ENCODE measurements at regions not wholly inside any gene's neighbourhood (a gene's known extent, or its start where the extent isn't known, plus 50 kb on each side); places are given as distances from the start of the nearest gene placed in this dataset.

DNA sequence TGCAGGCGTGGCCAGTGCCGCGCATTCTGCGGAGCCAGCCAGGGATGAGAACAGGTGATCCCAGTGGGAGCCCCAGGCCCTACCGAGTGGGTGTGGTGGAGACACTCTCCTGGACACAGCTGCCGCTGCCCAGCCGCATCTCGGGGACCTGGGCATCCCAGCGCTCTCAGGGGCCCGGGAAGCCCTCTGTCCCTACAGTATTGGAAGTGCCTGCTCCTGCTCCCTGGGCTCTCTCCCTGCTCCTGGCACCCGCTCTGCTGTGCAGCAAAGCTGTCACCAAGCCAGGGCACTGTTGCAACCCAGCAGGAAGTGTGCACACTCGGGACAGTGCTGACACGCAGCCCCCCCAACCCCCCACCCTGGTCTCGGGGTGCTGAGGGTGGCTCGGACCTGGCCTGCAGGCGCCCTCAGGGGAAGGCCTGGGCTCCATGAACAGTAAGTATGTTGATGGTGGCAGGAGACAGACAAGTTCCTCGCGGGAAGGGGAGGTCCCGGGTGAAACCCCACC lies 1177.4 kb upstream of the GBE1 start:
- ChIA-PET CTCF (ENCODE audit: low intra/inter-chr PET ratio) (no interaction called here), POLR2A (no interaction called here)
- no peak for TF ChIP-seq PTRF (tag; IDR thresholded peaks at IDR 0.05)
- no peak for TF ChIP-seq FUS (optimal IDR thresholded peaks at IDR 0.05; ENCODE audit: low read depth, low read length)
- no peak for TF ChIP-seq LARP7 (IDR thresholded peaks at IDR 0.05)
- no peak for TF ChIP-seq ZBTB1 (CRISPR knock-in tag; IDR thresholded peaks at IDR 0.05; ENCODE audit: borderline replicate concordance, low read depth)
- no peak for TF ChIP-seq RAD21 (CRISPR knock-in tag; conservative IDR thresholded peaks at IDR 0.05 in 1 of 2, IDR thresholded peaks at IDR 0.05 in 1 of 2)
- no peak for TF ChIP-seq KDM4B (IDR thresholded peaks at IDR 0.05; ENCODE audit: borderline replicate concordance in 2 of 2, low read depth in 1 of 2)
- H3K9me3 ChIP-seq (replicated peaks; ENCODE audit: control insufficient read depth, insufficient read depth, low read depth, low read length): no peaks in the 10 kb centered on the region
- H3K27ac ChIP-seq (ENCODE audit: extremely low read depth, low read depth, low read length): no peak overlapping the region
- H4K20me1 ChIP-seq (replicated peaks; ENCODE audit: control insufficient read depth, insufficient read depth, low read length): no peaks in the 10 kb centered on the region
- H3K4me3 ChIP-seq: no peak overlapping the region
- intact Hi-C loops (cut with micrococcal nuclease): no loop called here
- DNase-seq (ENCODE audit: extremely low read depth in 1 of 4, low spot score in 3 of 4) (no peak), ATAC-seq (no peak), FAIRE-seq (no peak)
- no peaks in the 10 kb centered on the region for H3K4me1 ChIP-seq (replicated peaks in 1 of 2; ENCODE audit: control insufficient read depth in 2 of 2, insufficient read depth in 2 of 2, low read length in 2 of 2)
- H3K27me3 ChIP-seq (ENCODE audit: control insufficient read depth in 2 of 2, insufficient read depth in 2 of 2, low read length in 2 of 2): no peaks in the 10 kb centered on the region
- no peaks in the 10 kb centered on the region for H3K79me2 ChIP-seq (ENCODE audit: control insufficient read depth, insufficient read depth, low read length)
- no TSS peak for BruUV-seq (replicated peaks)
- no peaks in the 10 kb centered on the region for H3K9me1 ChIP-seq (ENCODE audit: control insufficient read depth, insufficient read depth, low read length)
- H3K4me2 ChIP-seq (ENCODE audit: insufficient read depth, low read length): no peak overlapping the region
- no peak overlapping the region for H2AFZ ChIP-seq (ENCODE audit: low read depth, low read length)
- H3K36me3 ChIP-seq (ENCODE audit: control insufficient read depth, insufficient read depth, low read length): no peaks in the 10 kb centered on the region
- in situ Hi-C loops (cut with MboI): no loop called here
- WGBS (ENCODE audit: insufficient coverage, low coverage, missing lambda C conversion rate): 0% methylated on average over 11 of the region's 19 CpGs
- no peak overlapping the region for H3K9ac ChIP-seq (ENCODE audit: insufficient read depth in 1 of 2, low read depth in 2 of 2, low read length in 2 of 2)
